ENCODE measurements at regions not wholly inside any gene's neighbourhood (a gene's known extent, or its start where the extent isn't known, plus 50 kb on each side); places are given as distances from the start of the nearest gene placed in this dataset.

- no peaks in the 10 kb centered on the region for H3K79me1 ChIP-seq (ENCODE audit: low read depth, low read length)
- no peak overlapping the region; the same call in 1 of the 2 replicates for H4K8ac ChIP-seq (ENCODE audit: extremely low read depth, insufficient read depth, low read length)
- H4K20me1 ChIP-seq (replicated peaks in 1 of 2; ENCODE audit: control insufficient read depth in 1 of 2, insufficient read depth in 2 of 2, low read length in 2 of 2) = peaks cover 0 to 2% of the 10 kb centered on the region in 2 experiments
- no peak overlapping the region for H3K4ac ChIP-seq (replicated peaks; ENCODE audit: insufficient read length, low read depth, low read length)
- H2BK5ac ChIP-seq (ENCODE audit: low read depth, low read length) = no peak overlapping the region
- no peak overlapping the region for H2AFZ ChIP-seq (ENCODE audit: low read length)
- H3K14ac ChIP-seq (ENCODE audit: insufficient read length) = no peak overlapping the region
- no peak overlapping the region for H3K9ac ChIP-seq (replicated peaks in 1 of 4; ENCODE audit: extremely low read depth in 1 of 4, low read depth in 3 of 4, low read length in 3 of 4)
- POLR2A ChIA-PET (ENCODE audit: partially characterized antibody) = interaction anchor here (0.9 kb wide), 1 partner anchor 12 kb away, joined by 3 read pairs; no protein-coding TSS in a partner anchor
- H3K27me3 ChIP-seq (replicated peaks in 1 of 4; ENCODE audit: control insufficient read depth in 3 of 4, extremely low read depth in 1 of 4, insufficient read depth in 3 of 4, low read length in 3 of 4) = peaks cover 0 to 4% (median 0%) of the 10 kb centered on the region in 4 experiments; a peak in 3 of 7 replicates
- H3K4me3 ChIP-seq (ENCODE audit: extremely low read depth in 1 of 4, insufficient read depth in 2 of 4, low read depth in 3 of 4, low read length in 4 of 4) = no peak overlapping the region
- H2BK12ac ChIP-seq (ENCODE audit: low read depth, low read length) = no peak overlapping the region
- no peaks in the 10 kb centered on the region for H3K23me2 ChIP-seq (ENCODE audit: low read depth, low read length)
- H3K4me1 ChIP-seq (replicated peaks in 1 of 4; ENCODE audit: control insufficient read depth in 3 of 4, insufficient read depth in 4 of 4, low read length in 3 of 4) = peaks cover 0 to 5% (median 2%) of the 10 kb centered on the region in 4 experiments; a peak in 2 of 7 replicates
- no peaks in the 10 kb centered on the region for H3K36me3 ChIP-seq (ENCODE audit: control insufficient read depth in 2 of 4, insufficient read depth in 4 of 4, low read length in 3 of 4)
- DNase-seq (ENCODE audit: low read depth in 1 of 2, low spot score in 2 of 2) (no peak), FAIRE-seq (no peak)
- no peaks in the 10 kb centered on the region for H3K79me2 ChIP-seq (ENCODE audit: control insufficient read depth in 1 of 2, insufficient read depth in 2 of 2, low read length in 2 of 2)
- H2BK20ac ChIP-seq (ENCODE audit: low read length) = no peak overlapping the region
- H3K4me2 ChIP-seq (ENCODE audit: insufficient read depth in 1 of 2, low read depth in 2 of 2, low read length in 2 of 2) = no peak overlapping the region
- H3K27ac ChIP-seq (ENCODE audit: low read depth, low read length) = no peak overlapping the region
- no peak overlapping the region for H3K23ac ChIP-seq (ENCODE audit: insufficient read length)
- H3K18ac ChIP-seq (ENCODE audit: extremely low read depth, low read length) = no peak overlapping the region
- H3K9me3 ChIP-seq (ENCODE audit: insufficient read depth in 2 of 2, low read depth in 1 of 2, low read length in 1 of 2) = no peaks in the 10 kb centered on the region
- H3K56ac ChIP-seq (replicated peaks; ENCODE audit: insufficient read length, low read depth, low read length) = no peak overlapping the region
- WGBS, 2 experiments (ENCODE audit: extremely low coverage in 1 of 2, insufficient coverage in 1 of 2, insufficient read length in 1 of 2, insufficient replicate concordance in 2 of 2, low coverage in 1 of 2, low lambda C conversion rate in 2 of 2, missing lambda C conversion rate in 1 of 2) = 79% methylated on average over 5 of the region's 8 CpGs; no CpG with 5 or more reads in 1 of the 2 experiments
- no peak overlapping the region for H2BK120ac ChIP-seq (replicated peaks; ENCODE audit: low read depth, low read length)
- H2BK15ac ChIP-seq (ENCODE audit: low read length) = no peak overlapping the region
- H4K5ac ChIP-seq (ENCODE audit: insufficient read length, low read depth, low read length) = no peak overlapping the region
- H4K91ac ChIP-seq (replicated peaks; ENCODE audit: insufficient read length, low read length) = no peak overlapping the region
- H2AK5ac ChIP-seq (ENCODE audit: low read depth, low read length) = no peak overlapping the region
- CTCF ChIA-PET (ENCODE audit: partially characterized antibody) = interaction anchor here (0.7 to 3.0 kb wide), 3 partner anchors 14 to 130 kb away, joined by 3 to 12 read pairs (median 5); no protein-coding TSS in a partner anchor
Observed at GRCh38 chr2:120545521-120546047, 190.1 kb upstream of the GLI2 start.
